Neural progenitor cell (in vitro differentiated cells): ENCODE measurements at regions not wholly inside any gene's neighbourhood (a gene's known extent, or its start where the extent isn't known, plus 50 kb on each side); places are given as distances from the start of the nearest gene placed in this dataset.

Experiments
- DNase-seq: peaks from one replicate; pipeline ENCODE4 v3.0.0-alpha.2; 2016; ENCODE audit warnings: low spot score
- H2AFZ ChIP-seq: fragments of 200-600 bp; sonication (generic); replicated peaks from 2 replicates; pipeline ENCODE4 v1.6.1; 2016; ENCODE audit warnings: antibody characterized with exemption
- H3F3A ChIP-seq: fragments of 200-600 bp; sonication (generic); 2 replicates; pipeline ENCODE4 v1.6.1; 2016; ENCODE audit warnings: antibody characterized with exemption, low read depth
- H3K27ac ChIP-seq: fragments of 200-600 bp; sonication (generic); 2 replicates; pipeline ENCODE4 v1.5.1; 2016; ENCODE audit warnings: mild to moderate bottlenecking
- H3K27me3 ChIP-seq: fragments of 200-600 bp; sonication (generic); 2 replicates; pipeline ENCODE4 v1.6.1; 2016; ENCODE audit warnings: mild to moderate bottlenecking, moderate library complexity
- H3K36me3 ChIP-seq: fragments of 200-600 bp; sonication (generic); 2 replicates; pipeline ENCODE4 v1.5.1; 2016
- H3K4me1 ChIP-seq: fragments of 200-600 bp; sonication (generic); 2 replicates; pipeline ENCODE4 v1.6.1; 2016; ENCODE audit warnings: mixed run types
- H3K4me2 ChIP-seq: fragments of 200-600 bp; sonication (generic); 2 replicates; pipeline ENCODE4 v1.6.1; 2016
- H3K4me3 ChIP-seq: fragments of 200-600 bp; sonication (generic); 2 replicates; pipeline ENCODE4 v1.5.1; 2016
- H3K79me2 ChIP-seq: fragments of 200-600 bp; sonication (generic); 2 replicates; pipeline ENCODE4 v1.6.1; 2016; ENCODE audit warnings: low read depth
- H3K9ac ChIP-seq: fragments of 200-600 bp; sonication (generic); 2 replicates; pipeline ENCODE4 v1.6.1; 2016
- H3K9me3 ChIP-seq: fragments of 200-600 bp; sonication (generic); 2 replicates; pipeline ENCODE4 v1.5.1; 2016; ENCODE audit warnings: low read depth
- H4K20me1 ChIP-seq: fragments of 200-600 bp; sonication (generic); 2 replicates; pipeline ENCODE4 v1.6.1; 2016; ENCODE audit warnings: low read depth
- H3K27ac Mint-ChIP-seq: 3 replicates; pipeline ENCODE4 v1.8.0; 2021; ENCODE audit warnings: mixed read lengths
- H3K27me3 Mint-ChIP-seq: 2 replicates; pipeline ENCODE4 v1.8.0; 2022; ENCODE audit warnings: low read depth, mild to moderate bottlenecking, inconsistent platforms, moderate library complexity, mixed read lengths; ENCODE audit not compliant: insufficient read depth
- H3K36me3 Mint-ChIP-seq: 3 replicates; pipeline ENCODE4 v1.8.0; 2021; ENCODE audit warnings: mixed read lengths
- H3K4me1 Mint-ChIP-seq: 3 replicates; pipeline ENCODE4 v1.8.0; 2021; ENCODE audit warnings: mixed read lengths
- H3K4me3 Mint-ChIP-seq: 3 replicates; pipeline ENCODE4 v1.8.0; 2021; ENCODE audit warnings: mild to moderate bottlenecking, moderate library complexity, mixed read lengths
- H3K9me3 Mint-ChIP-seq: 3 replicates; pipeline ENCODE4 v1.8.0; 2020; ENCODE audit warnings: mixed read lengths
- CTCF ChIP-seq: fragments of 200-600 bp; sonication (generic); IDR thresholded peaks from 2 replicates; pipeline ENCODE4 v1.5.1; 2017; ENCODE audit warnings: antibody characterized with exemption, mild to moderate bottlenecking
- EZH2 ChIP-seq: fragments of 200-600 bp; sonication (generic); IDR thresholded peaks from 2 replicates; pipeline ENCODE4 v1.6.1; 2017; ENCODE audit warnings: antibody characterized with exemption, mild to moderate bottlenecking, moderate library complexity
- EZH2phosphoT487 ChIP-seq: fragments of 200-600 bp; sonication (generic); IDR thresholded peaks from 2 replicates; pipeline ENCODE4 v1.6.1; 2017; ENCODE audit warnings: antibody characterized with exemption

DNA sequence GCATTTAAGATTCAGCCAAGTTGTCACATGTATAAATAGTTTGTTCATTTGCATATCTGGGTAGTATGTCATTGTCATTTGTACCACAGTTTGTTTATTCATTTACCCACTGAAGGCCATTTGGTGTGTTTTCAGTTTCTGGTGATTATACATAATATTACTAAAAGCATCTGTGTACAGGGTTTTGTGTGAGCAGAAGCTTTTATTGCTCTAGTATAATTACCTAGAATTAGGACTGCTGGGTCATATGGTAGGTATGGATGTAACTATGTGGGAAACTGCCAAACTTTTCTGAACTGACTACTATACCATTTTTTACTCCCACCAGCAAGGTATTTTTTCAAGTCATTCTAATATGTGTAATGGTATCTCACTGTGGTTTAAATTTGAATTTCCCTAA lies 584.0 kb upstream of the GHITM start:
- no peaks in the 10 kb centered on the region for H3K79me2 ChIP-seq
- Mint-ChIP-seq H3K4me3 (no peak overlapping the region), H3K9me3 (peaks cover 6% of the 10 kb centered on the region), H3K36me3 (peaks cover 3% of the 10 kb centered on the region), H3K27me3 (peaks cover 2% of the 10 kb centered on the region), H3K4me1 (no peaks in the 10 kb centered on the region), H3K27ac (no peak overlapping the region)
- H3K27me3 ChIP-seq = no peaks in the 10 kb centered on the region
- H3K4me1 ChIP-seq = no peaks in the 10 kb centered on the region
- H4K20me1 ChIP-seq = no peaks in the 10 kb centered on the region
- H3K9ac ChIP-seq = no peak overlapping the region
- TF ChIP-seq CTCF (no peak), EZH2phosphoT487 (no peak), EZH2 (no peak)
- no peak overlapping the region for H2AFZ ChIP-seq
- H3K27ac ChIP-seq = no peak overlapping the region
- no peak overlapping the region for H3K4me2 ChIP-seq
- H3F3A ChIP-seq = no peaks in the 10 kb centered on the region
- no peak for DNase-seq
- no peaks in the 10 kb centered on the region for H3K9me3 ChIP-seq
- H3K36me3 ChIP-seq = no peaks in the 10 kb centered on the region
- H3K4me3 ChIP-seq = no peak overlapping the region

DNA sequence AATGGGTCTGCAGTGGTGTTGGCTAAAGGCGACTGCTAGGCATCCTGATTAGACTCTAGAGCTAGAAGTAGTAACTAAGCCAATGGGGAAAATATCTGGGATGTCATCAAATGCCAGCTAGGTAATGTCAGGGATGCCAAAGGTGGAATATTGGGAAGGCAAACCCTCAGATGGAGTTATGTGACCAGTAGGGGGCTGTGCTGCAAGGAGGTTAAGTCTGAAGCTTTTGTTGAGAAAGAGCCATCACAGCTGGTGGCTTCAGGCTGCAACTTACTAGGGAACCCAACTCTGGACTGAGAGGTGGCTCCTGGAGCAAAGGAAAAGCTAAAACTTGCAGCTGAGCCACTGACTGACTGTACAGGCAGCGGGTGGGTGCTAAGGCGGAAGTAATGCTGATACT lies 576.9 kb upstream of the GHITM start:
- H3K27me3 ChIP-seq = no peaks in the 10 kb centered on the region
- peaks cover 3% of the 10 kb centered on the region for H3K27me3 Mint-ChIP-seq
- peaks cover 10% of the 10 kb centered on the region for H3K9me3 Mint-ChIP-seq
- peak overlapping the region; percentile 42 for H2AFZ ChIP-seq
- no peak overlapping the region for H3K27ac Mint-ChIP-seq
- no peaks in the 10 kb centered on the region for H3K4me1 ChIP-seq
- H3K79me2 ChIP-seq = no peaks in the 10 kb centered on the region
- no peak overlapping the region for H3K9ac ChIP-seq
- no peaks in the 10 kb centered on the region for H4K20me1 ChIP-seq
- no peaks in the 10 kb centered on the region for H3K36me3 ChIP-seq
- H3K4me2 ChIP-seq = no peak overlapping the region
- no peak overlapping the region for H3K4me3 ChIP-seq
- TF ChIP-seq EZH2phosphoT487 = no peak
- TF ChIP-seq CTCF = peak; percentile 26
- no peaks in the 10 kb centered on the region for H3F3A ChIP-seq
- H3K4me1 Mint-ChIP-seq = no peaks in the 10 kb centered on the region
- no peaks in the 10 kb centered on the region for H3K36me3 Mint-ChIP-seq
- DNase-seq = no peak
- no peaks in the 10 kb centered on the region for H3K9me3 ChIP-seq
- H3K4me3 Mint-ChIP-seq = no peak overlapping the region
- no peak overlapping the region for H3K27ac ChIP-seq

DNA sequence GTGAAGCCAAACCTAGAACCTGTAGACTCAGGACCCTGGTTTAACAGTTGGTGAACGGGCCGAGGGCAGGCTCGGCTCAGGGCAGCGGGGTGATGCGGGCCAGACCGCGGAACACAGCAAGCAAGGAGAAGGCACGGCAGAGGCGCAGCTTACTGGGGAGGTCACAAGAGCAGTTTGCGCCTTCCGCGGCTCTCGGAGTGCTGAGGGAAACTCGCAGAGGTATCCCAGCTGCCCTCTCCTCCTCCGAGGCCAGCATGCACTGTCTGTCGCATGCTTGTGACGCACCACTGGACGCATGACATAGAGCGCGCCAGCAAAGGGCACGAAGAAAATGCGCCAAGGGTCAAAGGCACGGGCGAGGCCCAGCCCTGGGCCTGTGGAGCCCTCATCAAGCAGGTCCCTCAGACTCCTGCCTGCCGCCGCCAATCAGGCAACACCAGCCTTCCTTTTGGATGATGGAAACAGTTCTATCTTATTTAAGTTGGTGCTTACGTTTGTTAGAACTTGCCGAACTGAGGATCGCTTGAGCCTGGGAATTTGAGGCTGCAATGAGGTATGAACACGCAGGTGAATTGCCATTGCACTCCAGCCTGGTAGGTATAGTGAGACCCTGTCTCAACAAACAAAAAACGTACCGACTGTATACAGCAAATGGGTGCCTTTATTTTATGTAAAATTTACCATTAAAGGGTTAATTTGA lies 574.3 kb upstream of the GHITM start:
- Histone ChIP-seq H3K27me3 (no peaks in the 10 kb centered on the region), H3K4me3 (no peak overlapping the region), H3F3A (no peaks in the 10 kb centered on the region), H2AFZ (no peak overlapping the region), H3K9ac (no peak overlapping the region), H3K36me3 (no peaks in the 10 kb centered on the region), H3K9me3 (no peaks in the 10 kb centered on the region), H3K4me2 (no peak overlapping the region), H3K79me2 (no peaks in the 10 kb centered on the region), H3K27ac (no peak overlapping the region), H3K4me1 (no peaks in the 10 kb centered on the region), H4K20me1 (no peaks in the 10 kb centered on the region)
- Mint-ChIP-seq H3K4me1 (no peaks in the 10 kb centered on the region), H3K27ac (no peak overlapping the region), H3K9me3 (peaks cover 10% of the 10 kb centered on the region), H3K4me3 (no peak overlapping the region), H3K36me3 (no peaks in the 10 kb centered on the region), H3K27me3 (peaks cover 3% of the 10 kb centered on the region)
- no peak for DNase-seq
- TF ChIP-seq EZH2 (no peak), EZH2phosphoT487 (no peak), CTCF (no peak)
